ENCODE measurements at regions not wholly inside any gene's neighbourhood (a gene's known extent, or its start where the extent isn't known, plus 50 kb on each side); places are given as distances from the start of the nearest gene placed in this dataset.

DNA sequence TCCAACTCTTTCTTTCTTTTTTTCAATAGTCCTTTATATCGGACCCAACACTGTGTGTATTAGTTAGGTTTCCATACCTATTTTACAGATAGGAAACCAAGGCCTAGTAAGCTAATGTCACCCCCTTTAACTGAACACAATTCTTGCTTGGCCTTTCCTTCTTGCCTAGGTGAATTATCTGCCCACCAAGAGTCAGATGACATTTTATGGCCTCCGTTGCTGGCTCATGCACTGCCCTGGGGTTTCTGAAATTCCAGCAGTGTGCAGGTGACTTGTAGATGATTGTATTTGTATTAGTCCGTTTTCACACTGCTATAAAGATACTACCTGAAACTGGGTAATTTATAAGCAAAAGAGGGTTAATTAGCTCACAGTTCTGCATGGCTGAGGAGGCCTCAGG is 293.8 kb downstream of the GAS1 start:
- no peak for TF ChIP-seq POLR2A (IDR thresholded peaks at IDR 0.05)
- TF ChIP-seq, protein P1, sequence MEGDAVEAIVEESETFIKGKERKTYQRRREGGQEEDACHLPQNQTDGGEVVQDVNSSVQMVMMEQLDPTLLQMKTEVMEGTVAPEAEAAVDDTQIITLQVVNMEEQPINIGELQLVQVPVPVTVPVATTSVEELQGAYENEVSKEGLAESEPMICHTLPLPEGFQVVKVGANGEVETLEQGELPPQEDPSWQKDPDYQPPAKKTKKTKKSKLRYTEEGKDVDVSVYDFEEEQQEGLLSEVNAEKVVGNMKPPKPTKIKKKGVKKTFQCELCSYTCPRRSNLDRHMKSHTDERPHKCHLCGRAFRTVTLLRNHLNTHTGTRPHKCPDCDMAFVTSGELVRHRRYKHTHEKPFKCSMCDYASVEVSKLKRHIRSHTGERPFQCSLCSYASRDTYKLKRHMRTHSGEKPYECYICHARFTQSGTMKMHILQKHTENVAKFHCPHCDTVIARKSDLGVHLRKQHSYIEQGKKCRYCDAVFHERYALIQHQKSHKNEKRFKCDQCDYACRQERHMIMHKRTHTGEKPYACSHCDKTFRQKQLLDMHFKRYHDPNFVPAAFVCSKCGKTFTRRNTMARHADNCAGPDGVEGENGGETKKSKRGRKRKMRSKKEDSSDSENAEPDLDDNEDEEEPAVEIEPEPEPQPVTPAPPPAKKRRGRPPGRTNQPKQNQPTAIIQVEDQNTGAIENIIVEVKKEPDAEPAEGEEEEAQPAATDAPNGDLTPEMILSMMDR (IDR thresholded peaks at IDR 0.05) = no peak
- no peak for TF ChIP-seq POLR2AphosphoS5 (IDR thresholded peaks at IDR 0.05)
- TF ChIP-seq EP300 (IDR thresholded peaks at IDR 0.05) = no peak
